Adrenal gland (tissue), 9 donors: ENCODE measurements at regions not wholly inside any gene's neighbourhood (a gene's known extent, or its start where the extent isn't known, plus 50 kb on each side); places are given as distances from the start of the nearest gene placed in this dataset.
"Not testable (repeated sequence)": the region's sequence is repeated elsewhere in the genome, so short reads cannot be mapped to it uniquely, and the experiment has no call there.

Experiments
- DNase-seq, 7 donors: peaks; one replicate each; pipeline ENCODE4 v3.0.0-alpha.2; 2019 to 2020
- H3K27ac ChIP-seq, 5 donors: fragments of 200-600 bp; sonication (generic) in 4 of 5; 1 replicate in 3 of 5; 2 replicates in 2 of 5; pipeline versions ENCODE4 v1.5.1 to v1.8.0; 2016 to 2020; ENCODE audit warnings: mild to moderate bottlenecking in 1 of 5
- H3K27me3 ChIP-seq: fragments of 200-600 bp; 2 replicates; pipeline ENCODE4 v1.8.0; 2021
- H3K36me3 ChIP-seq, 2 donors: fragments of 200-600 bp; replicated peaks in 1 of 2; 1 replicate in 1 of 2; 2 replicates in 1 of 2; pipeline versions ENCODE4 v1.5.1 to v1.8.0; 2018 to 2022
- H3K4me1 ChIP-seq, 2 donors: fragments of 200-600 bp; replicated peaks in 1 of 2; 1 replicate in 1 of 2; 2 replicates in 1 of 2; pipeline versions ENCODE4 v1.5.1 to v1.8.0; 2018 to 2021
- H3K4me3 ChIP-seq, 4 donors: fragments of 200-600 bp; sonication (generic) in 3 of 4; one replicate each; pipeline ENCODE4 v1.5.1; 2016 to 2018
- H3K9me3 ChIP-seq, 3 donors: fragments of 200-600 bp; sonication (generic) in 1 of 3; replicated peaks in 1 of 3; 1 replicate in 2 of 3; 2 replicates in 1 of 3; pipeline versions ENCODE4 v1.5.1 to v1.8.0; 2016 to 2021
- CTCF ChIP-seq, 6 experiments: fragments of 450-650 bp in 4 of 6; fragments of 200-600 bp in 2 of 6; sonication (generic) in 1 of 6; IDR thresholded peaks; 1 replicate in 5 of 6; 2 replicates in 1 of 6; pipeline versions ENCODE4 v1.5.1 to v1.8.0; 2016 to 2021; ENCODE audit warnings: antibody characterized with exemption in 6 of 6, mild to moderate bottlenecking in 2 of 6, moderate library complexity in 1 of 6
- POLR2A ChIP-seq, 2 donors: fragments of 450-650 bp; IDR thresholded peaks; one replicate each; pipeline ENCODE4 v1.6.1; 2017; ENCODE audit warnings: antibody characterized with exemption in 2 of 2, mild to moderate bottlenecking in 2 of 2, moderate library complexity in 1 of 2
- WGBS, 4 donors: extraction: QIAGEN DNeasy Blood & Tissue Kit in 2 of 4; methylation state at CpG; one replicate each; pipeline versions ENCODE4 v1.1.5 to v1.1.7; 2013 to 2017; 5-methylcytosine and 5-hydroxymethylcytosine counted together
- intact Hi-C, 2 donors: fragments of 100-400 bp; cut with DNase I; formaldehyde crosslinking; loops; one replicate each; pipeline versions ENCODE4 v1.14.1 to v1.15.0; 2022 to 2023
- donor health status: healthy with polysubstance abuse.
- donor health status: Bipolar disorder and iron deficiency.
- donor health status: DM: yes; HTN: yes; CAD: no.
- donor health status: DM: no; HTN: no; CAD: no.
- donor health status: DM: no; HTN: no; CAD: no.

- peak; percentile 17 to 69 (median 42) for DNase-seq
- intact Hi-C loops: no loop called here
Observed at GRCh38 chr6:86031713-86032112, 389.0 kb upstream of the SYNCRIP start.

GRCh38 chr6:86030875-86031274, 388.2 kb upstream of the SYNCRIP start:
- Histone ChIP-seq H3K4me3 (no peak overlapping the region), H3K36me3 (no peaks in the 10 kb centered on the region), H3K27me3 (no peaks in the 10 kb centered on the region), H3K27ac (no peak overlapping the region), H3K9me3 (no peaks in the 10 kb centered on the region), H3K4me1 (no peaks in the 10 kb centered on the region)
- DNase-seq: no peak
- WGBS, 4 donors: 88 to 92% (median 89%) methylated on average over 3 of the region's 3 CpGs
- intact Hi-C loops: no loop called here
- no peak for TF ChIP-seq CTCF (IDR thresholded peaks at IDR 0.05)
- no peak for TF ChIP-seq POLR2A (IDR thresholded peaks at IDR 0.05)

More at GRCh38 chr6:86031713-86032112, 389.0 kb upstream of the SYNCRIP start:
- no peaks in the 10 kb centered on the region for H3K36me3 ChIP-seq
- H3K4me1 ChIP-seq: no peaks in the 10 kb centered on the region
- TF ChIP-seq CTCF (IDR thresholded peaks at IDR 0.05): no peak
- no peak for TF ChIP-seq POLR2A (IDR thresholded peaks at IDR 0.05)
- H3K4me3 ChIP-seq: no peak overlapping the region
- H3K27ac ChIP-seq: peak overlapping the region in 1 of 5 donors; percentile 30
- no peaks in the 10 kb centered on the region for H3K9me3 ChIP-seq
- H3K27me3 ChIP-seq: no peaks in the 10 kb centered on the region
- WGBS, 4 donors: 24 to 30% (median 29%) methylated on average over 2 of the region's 2 CpGs

GRCh38 chr6:86028776-86029175, 386.1 kb upstream of the SYNCRIP start:
- intact Hi-C loops: no loop called here
- H3K27ac ChIP-seq: no peak overlapping the region
- H3K36me3 ChIP-seq: no peaks in the 10 kb centered on the region
- no peak overlapping the region for H3K4me3 ChIP-seq
- no peaks in the 10 kb centered on the region for H3K27me3 ChIP-seq
- DNase-seq: no peak
- no peaks in the 10 kb centered on the region for H3K4me1 ChIP-seq
- no peaks in the 10 kb centered on the region for H3K9me3 ChIP-seq
- TF ChIP-seq CTCF (IDR thresholded peaks at IDR 0.05) (no peak), POLR2A (IDR thresholded peaks at IDR 0.05) (no peak)

- H3K27ac ChIP-seq, H3K27me3 ChIP-seq, DNase-seq, H3K36me3 ChIP-seq, intact Hi-C loops, H3K4me1 ChIP-seq, H3K9me3 ChIP-seq, H3K4me3 ChIP-seq: not testable (repeated sequence)
- WGBS, 4 donors: 75 to 80% (median 77%) methylated on average over 9 to 10 of the region's 10 CpGs
Observed at GRCh38 chr6:86026890-86027289, 384.2 kb upstream of the SYNCRIP start.

- Histone ChIP-seq H3K9me3 (no peaks in the 10 kb centered on the region), H3K4me1 (no peaks in the 10 kb centered on the region), H3K27ac (no peak overlapping the region), H3K4me3 (no peak overlapping the region), H3K27me3 (no peaks in the 10 kb centered on the region), H3K36me3 (no peaks in the 10 kb centered on the region)
- WGBS, 4 donors: 56 to 73% (median 71%) methylated on average over 1 of the region's 1 CpG
- intact Hi-C loops: no loop called here
- TF ChIP-seq CTCF (IDR thresholded peaks at IDR 0.05) (no peak), POLR2A (IDR thresholded peaks at IDR 0.05) (no peak)
- no peak for DNase-seq
Observed at GRCh38 chr6:86017236-86017635, 374.6 kb upstream of the SYNCRIP start.
